ENCODE measurements at regions not wholly inside any gene's neighbourhood (a gene's known extent, or its start where the extent isn't known, plus 50 kb on each side); places are given as distances from the start of the nearest gene placed in this dataset.

DNA sequence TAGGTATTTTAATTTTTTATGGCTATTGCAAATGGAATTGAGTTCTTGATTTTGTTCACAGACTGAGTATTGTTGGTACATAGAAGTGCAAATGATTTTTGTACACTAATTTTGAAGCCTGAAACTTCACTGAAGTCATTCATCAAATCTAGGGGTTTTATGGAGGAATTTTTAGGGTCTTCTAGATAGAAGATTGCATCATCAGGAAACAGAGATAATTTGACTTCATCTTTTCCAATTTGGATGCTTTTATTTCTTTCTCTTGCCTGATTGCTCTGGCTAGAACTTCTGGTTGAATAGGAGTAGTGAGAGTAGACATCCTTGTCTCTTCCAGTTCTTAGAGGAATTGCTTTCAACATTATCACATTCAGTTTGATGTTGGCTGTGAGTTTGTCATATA is 58.2 kb upstream of the SNCAIP start:
- intact Hi-C loops (cut with DNase I): no loop called here
- Histone ChIP-seq H3K9me3 (peaks cover 0 to 5% (median 2%) of the 10 kb centered on the region in 4 donors), H3K4me3 (no peak overlapping the region), H3K27ac (no peak overlapping the region), H3K4me1 (no peaks in the 10 kb centered on the region), H3K36me3 (no peaks in the 10 kb centered on the region), H3K27me3 (no peaks in the 10 kb centered on the region)
- no peak for DNase-seq
- TF ChIP-seq, protein P1, sequence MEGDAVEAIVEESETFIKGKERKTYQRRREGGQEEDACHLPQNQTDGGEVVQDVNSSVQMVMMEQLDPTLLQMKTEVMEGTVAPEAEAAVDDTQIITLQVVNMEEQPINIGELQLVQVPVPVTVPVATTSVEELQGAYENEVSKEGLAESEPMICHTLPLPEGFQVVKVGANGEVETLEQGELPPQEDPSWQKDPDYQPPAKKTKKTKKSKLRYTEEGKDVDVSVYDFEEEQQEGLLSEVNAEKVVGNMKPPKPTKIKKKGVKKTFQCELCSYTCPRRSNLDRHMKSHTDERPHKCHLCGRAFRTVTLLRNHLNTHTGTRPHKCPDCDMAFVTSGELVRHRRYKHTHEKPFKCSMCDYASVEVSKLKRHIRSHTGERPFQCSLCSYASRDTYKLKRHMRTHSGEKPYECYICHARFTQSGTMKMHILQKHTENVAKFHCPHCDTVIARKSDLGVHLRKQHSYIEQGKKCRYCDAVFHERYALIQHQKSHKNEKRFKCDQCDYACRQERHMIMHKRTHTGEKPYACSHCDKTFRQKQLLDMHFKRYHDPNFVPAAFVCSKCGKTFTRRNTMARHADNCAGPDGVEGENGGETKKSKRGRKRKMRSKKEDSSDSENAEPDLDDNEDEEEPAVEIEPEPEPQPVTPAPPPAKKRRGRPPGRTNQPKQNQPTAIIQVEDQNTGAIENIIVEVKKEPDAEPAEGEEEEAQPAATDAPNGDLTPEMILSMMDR (IDR thresholded peaks at IDR 0.05): no peak
- TF ChIP-seq POLR2AphosphoS5 (IDR thresholded peaks at IDR 0.05) (no peak), EP300 (IDR thresholded peaks at IDR 0.05) (no peak), POLR2A (IDR thresholded peaks at IDR 0.05) (no peak)

DNA sequence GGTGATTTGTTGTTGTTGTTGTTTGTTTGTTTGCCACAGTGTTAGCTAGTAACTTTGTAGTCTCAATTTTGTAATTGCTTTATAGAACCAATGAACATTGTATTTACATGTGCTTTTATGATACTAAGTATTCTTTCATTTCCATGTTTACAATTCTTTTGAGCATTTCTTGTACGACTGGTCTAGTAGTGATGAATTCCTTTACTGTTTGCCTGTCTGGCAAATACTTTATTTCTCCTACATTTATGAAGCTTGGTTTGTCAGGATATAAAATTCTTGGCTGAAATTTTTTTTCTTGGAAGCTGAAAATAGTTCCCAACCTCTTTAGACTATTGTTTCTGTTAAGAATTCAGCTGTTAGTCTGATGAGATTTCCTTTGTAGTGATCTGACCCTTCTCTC is 55.6 kb upstream of the SNCAIP start:
- no peaks in the 10 kb centered on the region for H3K36me3 ChIP-seq
- H3K27me3 ChIP-seq: no peaks in the 10 kb centered on the region
- H3K27ac ChIP-seq: no peak overlapping the region
- peaks cover 0 to 5% (median 0%) of the 10 kb centered on the region in 4 donors for H3K4me1 ChIP-seq
- intact Hi-C loops (cut with DNase I): no loop called here
- no peak for DNase-seq
- H3K4me3 ChIP-seq: no peak overlapping the region
- WGBS, 2 donors: 33 to 68% methylated on average over 1 of the region's 1 CpG
- H3K9me3 ChIP-seq: peaks cover 0 to 5% (median 2%) of the 10 kb centered on the region in 4 donors
- TF ChIP-seq POLR2A (IDR thresholded peaks at IDR 0.05) (no peak), EP300 (IDR thresholded peaks at IDR 0.05) (no peak), POLR2AphosphoS5 (IDR thresholded peaks at IDR 0.05) (no peak)
- TF ChIP-seq, protein P1 (IDR thresholded peaks at IDR 0.05): no peak

DNA sequence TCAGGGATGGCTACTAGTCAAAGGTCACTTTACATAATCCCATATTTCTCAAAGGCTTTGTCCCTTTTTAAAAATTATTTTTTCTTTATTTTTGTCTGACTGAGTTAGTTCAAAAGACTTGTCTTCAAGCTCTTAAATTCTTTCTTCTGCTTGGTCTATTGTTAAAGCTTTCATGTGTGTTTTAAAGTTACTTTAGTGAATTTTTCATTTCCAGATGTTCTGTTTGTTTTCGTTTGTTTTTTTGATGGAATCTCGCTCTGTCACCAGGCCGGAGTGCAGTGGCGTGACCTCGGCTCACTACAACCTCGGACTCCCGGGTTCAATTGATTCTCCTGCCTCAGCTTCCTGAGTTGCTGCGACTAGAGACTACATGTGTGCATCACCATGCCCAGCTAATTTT is 55.0 kb upstream of the SNCAIP start:
- WGBS, 2 donors: 96% methylated on average over 8 of the region's 8 CpGs
- Histone ChIP-seq H3K27me3 (no peaks in the 10 kb centered on the region), H3K36me3 (no peaks in the 10 kb centered on the region), H3K4me1 (peaks cover 0 to 5% (median 0%) of the 10 kb centered on the region in 4 donors), H3K4me3 (no peak overlapping the region), H3K27ac (no peak overlapping the region), H3K9me3 (peaks cover 0 to 5% (median 2%) of the 10 kb centered on the region in 4 donors)
- TF ChIP-seq, protein P1 (IDR thresholded peaks at IDR 0.05): no peak
- no peak for TF ChIP-seq EP300 (IDR thresholded peaks at IDR 0.05)
- no peak for TF ChIP-seq POLR2A (IDR thresholded peaks at IDR 0.05)
- no peak for TF ChIP-seq POLR2AphosphoS5 (IDR thresholded peaks at IDR 0.05)
- intact Hi-C loops (cut with DNase I): no loop called here
- DNase-seq: no peak

DNA sequence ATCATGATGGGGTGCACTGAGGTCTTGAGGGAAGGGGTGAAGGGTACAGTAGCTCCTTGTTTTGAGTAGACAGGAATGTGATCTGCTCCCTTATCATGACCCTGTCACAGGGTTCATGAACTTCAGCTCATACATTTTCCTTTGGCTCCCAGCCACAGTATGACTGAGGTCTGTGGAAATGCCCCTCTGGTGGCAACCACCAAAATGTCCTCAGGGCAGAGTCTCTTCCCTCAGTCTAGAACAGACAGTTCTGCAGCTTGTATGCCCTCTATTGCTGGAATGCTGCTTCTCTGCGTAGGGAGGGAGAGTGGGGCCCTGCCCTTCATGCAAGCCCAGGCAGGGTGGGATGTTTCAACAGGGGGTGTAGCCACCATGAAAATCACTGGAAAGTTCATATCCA is 53.8 kb upstream of the SNCAIP start:
- peaks cover 0 to 5% (median 2%) of the 10 kb centered on the region in 4 donors for H3K9me3 ChIP-seq
- 91 to 94% methylated on average over 1 of the region's 1 CpG for WGBS, 2 donors
- no peaks in the 10 kb centered on the region for H3K27me3 ChIP-seq
- H3K4me1 ChIP-seq: peaks cover 0 to 5% (median 0%) of the 10 kb centered on the region in 4 donors
- no peak overlapping the region for H3K27ac ChIP-seq
- TF ChIP-seq POLR2A (IDR thresholded peaks at IDR 0.05) (no peak), EP300 (IDR thresholded peaks at IDR 0.05) (no peak), POLR2AphosphoS5 (IDR thresholded peaks at IDR 0.05) (no peak)
- TF ChIP-seq, protein P1 (IDR thresholded peaks at IDR 0.05): no peak
- no peak for DNase-seq
- no peak overlapping the region for H3K4me3 ChIP-seq
- no peaks in the 10 kb centered on the region for H3K36me3 ChIP-seq
- intact Hi-C loops (cut with DNase I): no loop called here

DNA sequence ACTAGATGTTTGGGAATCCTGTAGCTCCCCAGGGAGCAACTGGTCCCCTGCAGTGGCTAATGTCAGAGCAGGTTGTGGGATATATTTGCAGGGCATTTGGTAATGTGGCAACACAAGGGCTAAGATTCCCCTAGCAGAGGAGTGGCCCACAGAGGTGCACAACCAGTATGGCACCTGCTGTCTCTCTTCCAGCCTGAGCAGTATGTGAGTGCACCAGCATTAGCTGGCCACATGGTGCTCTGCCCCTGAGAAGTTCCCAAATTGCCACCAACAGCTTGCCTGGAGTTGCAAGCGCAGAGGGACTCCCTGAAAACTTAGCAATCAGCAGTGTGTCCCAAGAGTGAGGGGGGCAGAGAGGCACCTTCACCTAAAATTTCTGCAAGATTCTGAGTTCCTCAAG is 53.2 kb upstream of the SNCAIP start:
- intact Hi-C loops (cut with DNase I): no loop called here
- H3K27ac ChIP-seq: no peak overlapping the region
- DNase-seq: no peak
- no peak for TF ChIP-seq POLR2A (IDR thresholded peaks at IDR 0.05)
- TF ChIP-seq POLR2AphosphoS5 (IDR thresholded peaks at IDR 0.05): no peak
- TF ChIP-seq, protein P1 (IDR thresholded peaks at IDR 0.05): no peak
- TF ChIP-seq EP300 (IDR thresholded peaks at IDR 0.05): no peak
- WGBS, 2 donors: 94 to 97% methylated on average over 1 of the region's 1 CpG
- no peaks in the 10 kb centered on the region for H3K27me3 ChIP-seq
- H3K4me1 ChIP-seq: peaks cover 0 to 5% (median 0%) of the 10 kb centered on the region in 4 donors
- H3K36me3 ChIP-seq: no peaks in the 10 kb centered on the region
- no peak overlapping the region for H3K4me3 ChIP-seq
- peaks cover 0 to 5% (median 2%) of the 10 kb centered on the region in 4 donors for H3K9me3 ChIP-seq

Measured in sigmoid colon (tissue), 6 donors.